Thymus (tissue), 11 donors: ENCODE measurements at regions not wholly inside any gene's neighbourhood (a gene's known extent, or its start where the extent isn't known, plus 50 kb on each side); places are given as distances from the start of the nearest gene placed in this dataset.

ENCODE experiments used
- DNase-seq, 9 donors: peaks; one replicate each; pipeline ENCODE4 v3.0.0-alpha.2; 2013; ENCODE audit warnings: low spot score in 9 of 9, low read depth in 6 of 9, missing footprints in 1 of 9
- H3K27ac ChIP-seq, 2 donors: one replicate each; pipeline ENCODE4 v1.5.1; 2013; ENCODE audit warnings: control low read depth in 1 of 2, low read depth in 1 of 2, low read length in 1 of 2, mild to moderate bottlenecking in 1 of 2, moderate library complexity in 1 of 2
- H3K27me3 ChIP-seq, 2 donors: one replicate each; pipeline ENCODE4 v1.5.1; 2013; ENCODE audit warnings: low read length in 1 of 2; ENCODE audit not compliant: control insufficient read depth in 2 of 2, insufficient read depth in 1 of 2
- H3K36me3 ChIP-seq, 2 donors: one replicate each; pipeline ENCODE4 v1.5.1; 2013; ENCODE audit warnings: low read length in 1 of 2, mild to moderate bottlenecking in 1 of 2, moderate library complexity in 1 of 2; ENCODE audit not compliant: control insufficient read depth in 2 of 2, insufficient read depth in 2 of 2
- H3K4me1 ChIP-seq, 2 donors: one replicate each; pipeline ENCODE4 v1.5.1; 2013; ENCODE audit warnings: low read length in 2 of 2; ENCODE audit not compliant: control insufficient read depth in 2 of 2, insufficient read depth in 2 of 2
- H3K4me3 ChIP-seq, 2 donors: one replicate each; pipeline ENCODE4 v1.5.1; 2013; ENCODE audit warnings: low read length in 2 of 2, control low read depth in 1 of 2, mild to moderate bottlenecking in 1 of 2
- H3K9me3 ChIP-seq, 2 donors: one replicate each; pipeline ENCODE4 v1.5.1; 2013; ENCODE audit warnings: low read length in 1 of 2, mild to moderate bottlenecking in 1 of 2; ENCODE audit not compliant: control insufficient read depth in 2 of 2, insufficient read depth in 1 of 2
- WGBS: extraction: QIAGEN DNeasy Blood & Tissue Kit; methylation state at CpG from one replicate; pipeline ENCODE4 v1.1.7; 2013; 5-methylcytosine and 5-hydroxymethylcytosine counted together
- donor health status: healthy.

- no peaks in the 10 kb centered on the region for H3K9me3 ChIP-seq
- H3K4me1 ChIP-seq = peaks cover 46 to 59% of the 10 kb centered on the region in 2 donors
- WGBS = 97% methylated on average over 5 of the region's 5 CpGs
Observed at GRCh38 chr9:7979611-7980010, 180.0 kb upstream of the DMAC1 start.

GRCh38 chr9:7977586-7977985 lies 178.0 kb upstream of the DMAC1 start:
- no peaks in the 10 kb centered on the region for H3K36me3 ChIP-seq
- 92% methylated on average over 5 of the region's 5 CpGs for WGBS
- H3K4me1 ChIP-seq = peaks cover 49 to 67% of the 10 kb centered on the region in 2 donors
- H3K27ac ChIP-seq = peak overlapping the region; percentile 56 to 93
- H3K4me3 ChIP-seq = no peak overlapping the region
- DNase-seq = peak in 1 of 9 donors; percentile 44
- no peaks in the 10 kb centered on the region for H3K27me3 ChIP-seq
- H3K9me3 ChIP-seq = no peaks in the 10 kb centered on the region

More at GRCh38 chr9:7979611-7980010, 180.0 kb upstream of the DMAC1 start:
- no peaks in the 10 kb centered on the region for H3K36me3 ChIP-seq
- H3K4me3 ChIP-seq = no peak overlapping the region
- no peaks in the 10 kb centered on the region for H3K27me3 ChIP-seq
- DNase-seq = no peak
- no peak overlapping the region for H3K27ac ChIP-seq

- Histone ChIP-seq H3K27ac (peak overlapping the region; percentile 93 to 94), H3K27me3 (no peaks in the 10 kb centered on the region), H3K4me1 (peaks cover 49 to 69% of the 10 kb centered on the region in 2 donors), H3K4me3 (no peak overlapping the region), H3K9me3 (no peaks in the 10 kb centered on the region), H3K36me3 (no peaks in the 10 kb centered on the region)
- WGBS = 75% methylated on average over 2 of the region's 2 CpGs
- DNase-seq = no peak
Observed at GRCh38 chr9:7976856-7977255, 177.3 kb upstream of the DMAC1 start.

GRCh38 chr9:7976167-7976755 lies 176.7 kb upstream of the DMAC1 start:
- Histone ChIP-seq H3K36me3 (no peaks in the 10 kb centered on the region), H3K4me3 (no peak overlapping the region), H3K27me3 (no peaks in the 10 kb centered on the region), H3K9me3 (no peaks in the 10 kb centered on the region), H3K27ac (peak overlapping the region; percentile 93 to 95), H3K4me1 (peaks cover 45 to 63% of the 10 kb centered on the region in 2 donors)
- DNase-seq = peak; percentile 63 to 95 (median 85)
- WGBS = 52% methylated on average over 4 of the region's 4 CpGs

GRCh38 chr9:7975336-7975735 lies 175.8 kb upstream of the DMAC1 start:
- Histone ChIP-seq H3K9me3 (no peaks in the 10 kb centered on the region), H3K27me3 (no peaks in the 10 kb centered on the region), H3K4me1 (peaks cover 37 to 56% of the 10 kb centered on the region in 2 donors), H3K27ac (peak overlapping the region; percentile 93 to 94), H3K4me3 (no peak overlapping the region), H3K36me3 (no peaks in the 10 kb centered on the region)
- DNase-seq = peak in 1 of 9 donors; percentile 53
- WGBS = 94% methylated on average over 5 of the region's 5 CpGs

- peak in 5 of 9 donors; percentile 53 to 85 (median 68) for DNase-seq
- H3K4me3 ChIP-seq = no peak overlapping the region
- H3K9me3 ChIP-seq = no peaks in the 10 kb centered on the region
- H3K27ac ChIP-seq = peak overlapping the region; percentile 93 to 94
- no peaks in the 10 kb centered on the region for H3K27me3 ChIP-seq
- H3K4me1 ChIP-seq = peaks cover 37 to 54% of the 10 kb centered on the region in 2 donors
- no peaks in the 10 kb centered on the region for H3K36me3 ChIP-seq
- WGBS = 33% methylated on average over 5 of the region's 5 CpGs
Observed at GRCh38 chr9:7974335-7974960, 174.9 kb upstream of the DMAC1 start.

- Histone ChIP-seq H3K9me3 (no peaks in the 10 kb centered on the region), H3K4me1 (peaks cover 37 to 47% of the 10 kb centered on the region in 2 donors), H3K27me3 (no peaks in the 10 kb centered on the region), H3K27ac (peak overlapping the region; percentile 21 to 59), H3K4me3 (no peak overlapping the region), H3K36me3 (no peaks in the 10 kb centered on the region)
- WGBS = 64% methylated on average over 5 of the region's 5 CpGs
- DNase-seq = peak in 1 of 9 donors; percentile 39
Observed at GRCh38 chr9:7973123-7973522, 173.5 kb upstream of the DMAC1 start.

GRCh38 chr9:7970681-7971330 lies 171.2 kb upstream of the DMAC1 start:
- Histone ChIP-seq H3K9me3 (no peaks in the 10 kb centered on the region), H3K4me1 (peaks cover 22 to 35% of the 10 kb centered on the region in 2 donors), H3K4me3 (no peak overlapping the region), H3K36me3 (no peaks in the 10 kb centered on the region), H3K27me3 (no peaks in the 10 kb centered on the region), H3K27ac (no peak overlapping the region)
- DNase-seq = no peak
- 85% methylated on average over 4 of the region's 4 CpGs for WGBS

- DNase-seq = no peak
- Histone ChIP-seq H3K4me3 (no peak overlapping the region), H3K9me3 (no peaks in the 10 kb centered on the region), H3K36me3 (no peaks in the 10 kb centered on the region), H3K27ac (no peak overlapping the region), H3K4me1 (peaks cover 6 to 18% of the 10 kb centered on the region in 2 donors), H3K27me3 (no peaks in the 10 kb centered on the region)
- over 99% methylated on average over 3 of the region's 3 CpGs for WGBS
Observed at GRCh38 chr9:7968687-7969086, 169.1 kb upstream of the DMAC1 start.
